ENCODE measurements at regions not wholly inside any gene's neighbourhood (a gene's known extent, or its start where the extent isn't known, plus 50 kb on each side); places are given as distances from the start of the nearest gene placed in this dataset.

DNA sequence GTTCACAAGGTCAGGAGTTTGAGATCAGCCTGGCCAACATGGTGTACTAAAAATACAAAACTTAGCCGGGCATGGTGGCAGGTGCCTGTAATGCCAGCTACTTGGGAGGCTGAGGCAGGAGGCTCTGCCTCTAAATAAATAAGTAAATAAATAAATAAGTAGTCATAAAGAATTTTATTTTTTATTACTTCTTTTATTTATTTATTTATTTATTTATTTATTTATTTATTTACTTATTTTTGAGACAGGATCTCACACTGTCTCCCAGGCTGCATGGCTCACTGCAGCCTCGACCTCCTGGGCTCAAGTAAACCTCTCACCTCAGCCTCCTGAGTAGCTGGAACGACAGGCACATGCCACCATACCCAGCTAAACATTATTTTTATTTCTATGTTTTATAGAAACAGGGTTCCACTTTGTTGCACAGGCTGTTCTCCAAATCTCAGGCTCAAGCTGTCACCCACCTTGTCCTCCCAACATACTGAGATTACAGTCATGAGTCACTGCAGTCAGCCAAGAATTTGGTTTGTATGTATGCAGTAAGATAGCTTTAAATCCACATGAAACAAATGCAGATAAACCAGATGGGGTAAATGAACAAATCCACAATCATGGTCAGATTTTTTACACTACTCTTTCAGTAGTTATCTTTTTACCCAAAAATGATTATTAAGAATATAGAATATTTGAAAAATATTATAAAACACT is 523.3 kb upstream of the RGS18 start:
- Histone ChIP-seq H3K4me3 (no peak overlapping the region), H3K27ac (no peak overlapping the region), H3K4me1 (replicated peaks in 1 of 2) (no peaks in the 10 kb centered on the region)
- in situ Hi-C loops (cut with MboI; ENCODE audit: low pct_unique_long_range_greater_than_20kb in 2 of 9, low sequenced_read_pairs in 9 of 9, unreplicated experiment in 9 of 9), result no loop called here
- WGBS, 10 experiments, result 0 to 97% (median 78%) methylated on average over 1 to 3 of the region's 3 CpGs
- peak in 1 of 8 experiments; percentile 31 for ATAC-seq (replicated peaks in 6 of 8)

DNA sequence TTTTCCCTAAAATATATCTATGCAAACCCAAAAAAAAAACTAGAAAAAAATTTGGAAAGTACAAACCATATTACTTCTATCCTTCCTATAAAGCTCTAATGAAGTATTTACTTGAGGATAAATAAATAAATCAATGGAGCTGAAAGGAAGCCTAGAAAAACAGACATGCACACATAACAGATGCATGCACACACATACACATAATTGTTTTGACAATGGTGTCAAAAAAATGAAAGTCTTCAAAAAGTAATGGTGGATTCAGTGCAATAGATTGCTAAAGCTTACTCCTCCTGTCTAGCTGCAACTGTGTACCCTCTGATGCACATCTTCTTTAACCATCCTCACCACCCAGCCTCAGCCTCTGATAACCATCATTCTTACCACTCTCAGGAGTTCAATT is 521.9 kb upstream of the RGS18 start:
- no peak overlapping the region for H3K4me3 ChIP-seq
- H3K4me1 ChIP-seq (replicated peaks in 1 of 2), result no peaks in the 10 kb centered on the region
- ATAC-seq (replicated peaks in 6 of 8), result no peak
- no peak overlapping the region for H3K27ac ChIP-seq
- in situ Hi-C loops (cut with MboI; ENCODE audit: low pct_unique_long_range_greater_than_20kb in 2 of 9, low sequenced_read_pairs in 9 of 9, unreplicated experiment in 9 of 9), result no loop called here

GRCh38 chr1:191641420-191642260 is 516.6 kb upstream of the RGS18 start:
- no peaks in the 10 kb centered on the region for H3K4me1 ChIP-seq (replicated peaks in 1 of 2)
- no peak overlapping the region for H3K27ac ChIP-seq
- ATAC-seq (replicated peaks in 6 of 8), result peak in 3 of 8 experiments; percentile 18 to 100 (median 94)
- no peak overlapping the region for H3K4me3 ChIP-seq
- in situ Hi-C loops (cut with MboI; ENCODE audit: low pct_unique_long_range_greater_than_20kb in 2 of 9, low sequenced_read_pairs in 9 of 9, unreplicated experiment in 9 of 9), result no loop called here
- 9 to 91% (median 80%) methylated on average over 4 to 9 of the region's 9 CpGs for WGBS, 10 experiments

- no peak overlapping the region for H3K4me3 ChIP-seq
- ATAC-seq (replicated peaks in 6 of 8), result no peak
- in situ Hi-C loops (cut with MboI; ENCODE audit: low pct_unique_long_range_greater_than_20kb in 2 of 9, low sequenced_read_pairs in 9 of 9, unreplicated experiment in 9 of 9), result no loop called here
- no peaks in the 10 kb centered on the region for H3K4me1 ChIP-seq (replicated peaks in 1 of 2)
- WGBS, 10 experiments, result 14 to 100% (median 87%) methylated on average over 1 of the region's 1 CpG; no CpG with 5 or more reads in 2 of the 10 experiments
- no peak overlapping the region for H3K27ac ChIP-seq
Measured at GRCh38 chr1:191643060-191643459, 515.2 kb upstream of the RGS18 start.

DNA sequence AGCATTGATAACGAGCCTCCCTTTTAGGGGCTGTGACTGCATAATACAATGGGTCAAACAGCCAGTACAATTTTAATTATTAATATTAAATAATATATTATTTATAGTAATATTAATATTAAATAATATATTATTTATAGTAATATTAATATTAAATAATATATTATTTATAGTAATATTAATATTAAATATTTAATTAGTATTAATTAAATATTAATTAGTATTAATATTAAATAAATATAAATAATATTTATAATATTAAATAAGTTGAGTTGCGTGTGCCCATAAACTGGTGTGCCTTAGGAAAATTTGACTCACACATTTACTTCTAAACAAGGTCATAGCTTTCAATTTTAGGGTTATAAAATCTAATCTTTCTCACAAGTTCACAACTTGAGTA is 509.3 kb upstream of the RGS18 start:
- in situ Hi-C loops (cut with MboI; ENCODE audit: low pct_unique_long_range_greater_than_20kb in 2 of 9, low sequenced_read_pairs in 9 of 9, unreplicated experiment in 9 of 9), result no loop called here
- ATAC-seq (replicated peaks in 6 of 8), result no peak
- Histone ChIP-seq H3K4me1 (replicated peaks in 1 of 2) (no peaks in the 10 kb centered on the region), H3K27ac (no peak overlapping the region), H3K4me3 (no peak overlapping the region)
- 14 to 100% (median 85%) methylated on average over 1 to 2 of the region's 2 CpGs for WGBS, 10 experiments

GRCh38 chr1:191662051-191662450 is 496.2 kb upstream of the RGS18 start:
- in situ Hi-C loops (cut with MboI; ENCODE audit: low pct_unique_long_range_greater_than_20kb in 2 of 9, low sequenced_read_pairs in 9 of 9, unreplicated experiment in 9 of 9), result no loop called here
- no peak overlapping the region for H3K4me3 ChIP-seq
- no peaks in the 10 kb centered on the region for H3K4me1 ChIP-seq (replicated peaks in 1 of 2)
- WGBS, 10 experiments, result 20 to 100% (median 72%) methylated on average over 1 of the region's 1 CpG; no CpG with 5 or more reads in 2 of the 10 experiments
- H3K27ac ChIP-seq, result no peak overlapping the region
- ATAC-seq (replicated peaks in 6 of 8), result no peak

GRCh38 chr1:191662746-191663145 is 495.5 kb upstream of the RGS18 start:
- in situ Hi-C loops (cut with MboI; ENCODE audit: low pct_unique_long_range_greater_than_20kb in 2 of 9, low sequenced_read_pairs in 9 of 9, unreplicated experiment in 9 of 9), result no loop called here
- 10 to 100% (median 88%) methylated on average over 1 of the region's 1 CpG; no CpG with 5 or more reads in 5 of the 10 experiments for WGBS, 10 experiments
- Histone ChIP-seq H3K4me3 (no peak overlapping the region), H3K4me1 (replicated peaks in 1 of 2) (no peaks in the 10 kb centered on the region), H3K27ac (no peak overlapping the region)
- no peak for ATAC-seq (replicated peaks in 6 of 8)

GRCh38 chr1:191668525-191668924 is 489.7 kb upstream of the RGS18 start:
- H3K4me1 ChIP-seq (replicated peaks in 1 of 2), result no peaks in the 10 kb centered on the region
- H3K27ac ChIP-seq, result no peak overlapping the region
- no peak overlapping the region for H3K4me3 ChIP-seq
- ATAC-seq (replicated peaks in 6 of 8), result no peak
- in situ Hi-C loops (cut with MboI; ENCODE audit: low pct_unique_long_range_greater_than_20kb in 2 of 9, low sequenced_read_pairs in 9 of 9, unreplicated experiment in 9 of 9), result no loop called here
- 19 to 100% (median 84%) methylated on average over 1 to 5 of the region's 5 CpGs for WGBS, 10 experiments

- Histone ChIP-seq H3K27ac (no peak overlapping the region), H3K4me1 (replicated peaks in 1 of 2) (no peaks in the 10 kb centered on the region), H3K4me3 (no peak overlapping the region)
- 8 to 100% (median 84%) methylated on average over 1 to 2 of the region's 2 CpGs; no CpG with 5 or more reads in 1 of the 10 experiments for WGBS, 10 experiments
- in situ Hi-C loops (cut with MboI; ENCODE audit: low pct_unique_long_range_greater_than_20kb in 2 of 9, low sequenced_read_pairs in 9 of 9, unreplicated experiment in 9 of 9), result no loop called here
- ATAC-seq (replicated peaks in 6 of 8), result no peak
Measured at GRCh38 chr1:191669629-191670028, 488.6 kb upstream of the RGS18 start.

DNA sequence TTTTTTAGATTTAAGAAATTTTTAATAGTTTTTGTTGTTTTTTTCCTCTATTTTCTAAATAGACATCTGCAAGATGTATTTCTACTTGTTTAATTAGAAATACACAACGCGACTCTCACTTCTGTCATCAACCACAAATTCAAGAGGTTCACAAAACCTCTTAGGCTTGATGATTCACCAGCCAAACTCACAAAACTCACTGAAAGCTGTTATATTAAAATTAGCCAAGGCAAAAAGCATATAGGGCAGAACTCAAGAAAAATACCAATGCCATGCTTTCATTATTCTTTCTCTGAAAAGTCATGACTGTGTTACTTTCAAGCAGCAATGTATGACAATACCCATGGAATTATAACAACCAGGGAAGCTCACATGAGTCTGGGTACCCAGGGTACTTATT is 487.0 kb upstream of the RGS18 start:
- no peak overlapping the region for H3K27ac ChIP-seq
- in situ Hi-C loops (cut with MboI; ENCODE audit: low pct_unique_long_range_greater_than_20kb in 2 of 9, low sequenced_read_pairs in 9 of 9, unreplicated experiment in 9 of 9), result no loop called here

DNA sequence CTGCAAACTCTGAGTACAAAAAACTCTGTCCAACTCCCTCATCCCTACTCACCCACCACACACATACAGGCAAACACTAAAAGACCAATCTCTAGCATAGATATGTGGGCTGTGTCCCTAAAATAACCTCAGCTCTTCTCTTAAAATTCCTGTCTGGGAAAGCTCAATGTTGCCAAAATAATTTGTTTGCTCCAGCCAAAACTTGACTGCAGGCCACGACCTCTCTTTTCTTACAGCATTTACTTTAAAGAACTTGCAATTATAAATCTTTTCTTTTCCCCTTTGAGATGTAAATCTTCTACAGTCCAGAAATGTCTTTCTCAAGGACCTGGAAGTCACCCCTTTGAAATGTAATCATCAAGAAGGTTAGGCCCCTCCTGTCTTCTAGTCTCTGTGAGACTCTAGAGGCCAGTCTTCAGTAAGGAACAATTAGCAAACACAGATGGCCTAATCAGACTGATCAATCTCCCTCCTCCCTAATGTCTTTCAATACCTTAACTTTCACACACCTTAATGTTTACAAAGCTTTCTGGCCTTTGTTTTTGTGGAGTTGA is 483.6 kb upstream of the RGS18 start:
- in situ Hi-C loops (cut with MboI; ENCODE audit: low pct_unique_long_range_greater_than_20kb in 2 of 9, low sequenced_read_pairs in 9 of 9, unreplicated experiment in 9 of 9), result no loop called here
- no peak for ATAC-seq (replicated peaks in 6 of 8)
- whole genome bisulfite sequencing, 10 experiments, result 0 to 43% (median 27%) methylated on average over 1 of the region's 1 CpG; no CpG with 5 or more reads in 4 of the 10 experiments
- H3K4me3 ChIP-seq, result no peak overlapping the region
- H3K27ac ChIP-seq, result no peak overlapping the region
- H3K4me1 ChIP-seq (replicated peaks in 1 of 2), result peaks cover 2 to 4% of the 10 kb centered on the region in 2 donors

More for the DNA sequence above, 487.0 kb upstream of the RGS18 start:
- no peak overlapping the region for H3K4me3 ChIP-seq
- H3K4me1 ChIP-seq (replicated peaks in 1 of 2), result peaks cover 2 to 4% of the 10 kb centered on the region in 2 donors
- no peak for ATAC-seq (replicated peaks in 6 of 8)
- 31 to 100% (median 94%) methylated on average over 1 to 2 of the region's 2 CpGs; no CpG with 5 or more reads in 1 of the 10 experiments for WGBS, 10 experiments

DNA sequence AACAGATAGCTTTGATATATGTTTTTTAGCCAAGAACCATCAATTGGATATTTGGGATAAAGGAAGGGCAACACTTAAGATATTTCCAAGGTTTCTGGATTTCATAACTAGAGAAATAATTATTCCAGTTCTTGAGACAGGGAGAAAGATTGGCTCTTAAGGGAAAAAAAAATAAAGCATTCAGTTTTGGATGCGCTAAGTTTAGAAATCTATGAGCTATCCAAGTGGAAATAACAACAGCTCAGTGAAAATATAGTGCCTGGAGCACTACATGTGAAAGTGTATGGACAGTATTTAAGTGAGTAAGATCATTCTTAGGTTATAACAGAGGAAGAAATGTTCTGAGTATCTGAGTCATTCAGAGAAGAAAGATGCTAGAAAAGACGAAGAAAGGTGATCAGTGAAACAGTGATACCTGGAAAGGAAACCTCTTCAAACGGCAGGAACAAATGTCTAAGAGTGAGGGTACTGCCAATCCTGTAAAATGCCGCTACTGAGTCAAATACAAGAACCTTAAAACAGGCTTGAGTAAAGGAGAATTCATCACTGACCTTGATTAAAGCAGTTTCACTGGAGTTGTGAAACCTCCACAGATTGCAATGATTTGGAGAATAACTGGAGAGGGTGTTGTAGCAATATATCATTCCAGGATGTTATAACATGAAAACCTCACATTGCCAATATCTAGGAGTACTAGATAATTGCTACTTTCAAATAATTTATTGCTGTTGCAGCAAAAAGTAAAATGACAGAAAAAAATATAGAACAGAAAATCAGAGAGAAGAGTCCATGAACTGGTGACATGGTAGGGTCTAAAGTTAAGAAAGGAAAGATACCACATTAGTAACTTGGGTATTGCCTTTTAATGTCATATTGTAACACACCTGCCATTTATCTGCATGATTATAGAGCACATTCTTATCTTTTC is 482.1 kb upstream of the RGS18 start:
- Histone ChIP-seq H3K27ac (no peak overlapping the region), H3K4me3 (no peak overlapping the region), H3K4me1 (replicated peaks in 1 of 2) (peaks cover 2 to 4% of the 10 kb centered on the region in 2 donors)
- 0 to 91% (median 82%) methylated on average over 3 to 4 of the region's 4 CpGs for WGBS, 10 experiments
- in situ Hi-C loops (cut with MboI; ENCODE audit: low pct_unique_long_range_greater_than_20kb in 2 of 9, low sequenced_read_pairs in 9 of 9, unreplicated experiment in 9 of 9), result no loop called here
- ATAC-seq (replicated peaks in 6 of 8), result peak in 3 of 8 experiments; percentile 50 to 74 (median 57)
